ENCODE measurements at regions not wholly inside any gene's neighbourhood (a gene's known extent, or its start where the extent isn't known, plus 50 kb on each side); places are given as distances from the start of the nearest gene placed in this dataset.

GRCh38 chr19:28846094-28846812, 366.7 kb downstream of the UQCRFS1 start:
- DNase-seq (ENCODE audit: low read depth in 2 of 2) = no peak

GRCh38 chr19:28843761-28844492, 369.0 kb downstream of the UQCRFS1 start:
- no peak for DNase-seq (ENCODE audit: low read depth in 2 of 2)

GRCh38 chr19:28841531-28841930, 371.4 kb downstream of the UQCRFS1 start:
- DNase-seq (ENCODE audit: low read depth in 2 of 2) = no peak

- DNase-seq (ENCODE audit: low read depth in 2 of 2) = no peak
Measured at GRCh38 chr19:28840891-28841290, 372.1 kb downstream of the UQCRFS1 start.

GRCh38 chr19:28839455-28839854, 373.5 kb downstream of the UQCRFS1 start:
- DNase-seq (ENCODE audit: low read depth in 2 of 2) = no peak

- no peak for DNase-seq (ENCODE audit: low read depth in 2 of 2)
Measured at GRCh38 chr19:28838909-28839308, 374.0 kb downstream of the UQCRFS1 start.

GRCh38 chr19:28836421-28836820, 376.5 kb downstream of the UQCRFS1 start:
- DNase-seq (ENCODE audit: low read depth in 2 of 2) = no peak

- DNase-seq (ENCODE audit: low read depth in 2 of 2) = no peak
Measured at GRCh38 chr19:28834996-28835395, 378.0 kb downstream of the UQCRFS1 start.

DNA sequence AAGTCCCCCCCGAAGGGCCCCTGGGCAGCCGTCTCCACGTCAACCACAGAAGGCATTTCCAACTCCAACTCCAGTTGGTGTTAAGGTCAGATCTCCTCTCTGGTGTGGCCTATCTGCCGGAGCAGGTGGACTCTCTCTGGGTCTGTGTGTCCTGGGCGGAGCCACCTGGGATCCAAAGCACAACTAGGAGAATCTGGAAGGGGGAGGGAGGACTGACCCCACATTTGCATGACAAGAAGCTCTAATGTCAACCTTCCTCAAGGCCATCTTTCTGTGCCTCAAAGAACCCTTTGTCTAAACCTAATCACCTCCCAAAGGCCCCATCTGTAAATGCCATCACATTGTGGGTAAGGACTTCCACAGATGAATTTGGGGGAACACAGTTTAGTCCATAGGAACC, 381.5 kb downstream of the UQCRFS1 start:
- DNase-seq (ENCODE audit: low read depth in 2 of 2) = no peak

- no peak for DNase-seq (ENCODE audit: low read depth in 2 of 2)
Measured at GRCh38 chr19:28829762-28830161, 383.2 kb downstream of the UQCRFS1 start.

DNA sequence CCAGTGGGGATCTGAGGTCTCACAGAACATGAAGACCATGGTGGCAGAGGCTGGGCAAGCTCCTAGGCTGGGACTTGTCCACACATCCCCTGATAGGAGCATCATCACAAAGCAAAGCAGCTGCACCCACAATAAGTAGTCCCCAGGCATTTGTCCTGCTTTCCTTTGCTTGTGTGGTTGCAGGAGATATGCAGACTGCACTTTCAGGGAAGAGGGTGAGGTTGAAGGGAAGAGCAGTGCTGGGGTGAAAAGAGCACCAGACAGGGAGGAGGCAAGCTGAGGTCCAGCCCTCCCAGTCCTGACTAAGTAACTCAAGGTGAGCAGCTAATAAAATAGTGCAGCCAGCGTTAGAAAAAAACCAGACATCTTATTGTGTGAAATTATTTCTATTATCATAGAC, 383.6 kb downstream of the UQCRFS1 start:
- DNase-seq (ENCODE audit: low read depth in 2 of 2) = no peak

DNA sequence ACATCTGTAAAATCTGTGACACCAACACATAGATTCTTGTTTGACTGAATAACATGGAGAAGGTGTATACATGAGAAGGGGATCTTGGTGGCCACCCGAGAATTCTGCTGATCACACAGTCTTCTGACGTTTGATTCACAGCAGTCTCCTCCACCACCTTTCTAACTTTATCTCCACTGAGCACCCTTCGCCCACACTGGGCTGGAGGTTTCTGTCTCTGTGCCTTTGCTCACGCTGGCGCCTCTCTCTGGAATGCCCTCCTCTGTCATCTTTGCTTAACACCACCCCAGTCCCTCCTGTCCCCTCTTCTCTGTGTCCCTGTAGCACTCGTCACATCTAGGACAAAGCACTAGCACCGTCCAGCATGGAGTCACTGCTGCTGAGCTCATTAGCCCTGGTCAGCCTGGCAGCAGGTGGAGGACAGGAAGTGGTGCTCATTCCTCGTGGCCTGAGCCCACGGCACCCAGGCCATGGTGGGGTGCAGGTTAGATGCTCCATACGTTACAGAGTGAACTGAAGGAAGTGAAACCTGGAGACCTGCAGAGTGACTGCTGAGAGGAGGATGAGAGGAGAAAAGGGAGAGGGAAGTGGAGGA, 384.6 kb downstream of the UQCRFS1 start:
- DNase-seq (ENCODE audit: low read depth in 2 of 2) = no peak

DNA sequence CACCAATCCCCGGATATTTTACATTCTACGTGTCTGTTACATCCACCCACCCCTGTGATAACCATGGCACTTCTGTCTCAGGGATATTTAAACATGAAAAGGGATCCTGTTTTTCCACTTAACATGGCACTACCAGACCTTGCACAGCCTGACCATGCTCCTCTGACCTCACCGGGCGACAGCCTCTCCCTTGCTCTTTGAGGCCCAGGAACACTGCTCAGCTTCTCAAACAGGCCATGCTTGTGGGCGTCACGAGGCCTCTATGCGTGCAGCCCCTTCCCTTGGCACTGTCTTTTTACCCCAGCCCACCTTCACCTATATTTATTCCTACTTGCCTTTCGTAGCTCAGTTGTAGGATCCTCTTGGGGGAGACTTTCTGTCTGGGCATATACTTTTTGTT, 385.6 kb downstream of the UQCRFS1 start:
- DNase-seq (ENCODE audit: low read depth in 2 of 2) = no peak

DNA sequence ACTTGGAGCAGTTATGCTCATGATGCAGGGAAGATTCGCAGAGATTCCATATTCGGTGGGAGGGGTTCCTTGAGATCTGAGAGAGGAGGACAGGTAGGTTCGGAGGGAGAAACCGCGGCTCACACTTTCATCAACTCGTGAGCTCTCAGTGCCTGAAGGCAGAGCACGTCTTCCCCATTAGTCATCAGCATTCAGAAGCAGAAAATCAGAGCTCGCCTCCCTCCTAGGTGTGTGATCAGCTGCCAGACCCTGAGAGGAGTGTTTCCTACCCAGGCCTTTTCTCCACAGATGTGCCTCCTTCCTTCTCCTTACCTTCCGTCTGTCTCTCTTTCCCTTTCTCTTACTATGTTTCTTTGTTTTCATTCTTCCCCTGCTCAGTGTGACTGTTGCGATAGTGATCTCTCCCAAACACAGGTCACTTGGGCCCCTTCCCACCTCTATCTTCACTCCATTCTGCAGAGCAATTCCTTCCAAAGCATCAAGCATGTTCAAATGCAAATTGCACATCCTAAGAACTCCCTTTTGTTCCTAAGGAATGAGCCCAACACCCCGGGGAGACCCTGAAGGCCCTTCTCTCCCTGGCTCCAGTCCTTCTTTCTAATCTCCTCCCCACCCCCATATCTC, 389.5 kb downstream of the UQCRFS1 start:
- DNase-seq (ENCODE audit: low read depth in 2 of 2) = no peak

GRCh38 chr19:28820289-28820688, 392.7 kb downstream of the UQCRFS1 start:
- DNase-seq (ENCODE audit: low read depth in 2 of 2) = no peak

GRCh38 chr19:28815257-28815656, 397.7 kb downstream of the UQCRFS1 start:
- no peak for DNase-seq (ENCODE audit: low read depth in 2 of 2)

GRCh38 chr19:28794301-28794700, 418.6 kb downstream of the UQCRFS1 start:
- no peak for DNase-seq (ENCODE audit: low read depth in 2 of 2)

- DNase-seq (ENCODE audit: low read depth in 2 of 2) = no peak
Measured at GRCh38 chr19:28793391-28794168, 419.4 kb downstream of the UQCRFS1 start.

GRCh38 chr19:28785971-28786370, 427.0 kb downstream of the UQCRFS1 start:
- no peak for DNase-seq (ENCODE audit: low read depth in 2 of 2)

- DNase-seq (ENCODE audit: low read depth in 2 of 2) = no peak
Measured at GRCh38 chr19:28764066-28764465, 448.9 kb downstream of the UQCRFS1 start.

GRCh38 chr19:28746478-28746877, 466.5 kb downstream of the UQCRFS1 start:
- no peak for DNase-seq (ENCODE audit: low read depth in 2 of 2)

- DNase-seq (ENCODE audit: low read depth in 2 of 2) = no peak
Measured at GRCh38 chr19:28744943-28745342, 468.0 kb downstream of the UQCRFS1 start.

Measured in stimulated activated CD4-positive, alpha-beta T cell treated with anti-CD3 and anti-CD28 coated beads, Interleukin-1b, Interleukin-23, amount 100 ng/mL, for 4 hours (primary cell).